ENCODE measurements at regions not wholly inside any gene's neighbourhood (a gene's known extent, or its start where the extent isn't known, plus 50 kb on each side); places are given as distances from the start of the nearest gene placed in this dataset.

GRCh38 chr11:69358398-69359020 lies 64.6 kb downstream of the MYEOV start:
- TF ChIP-seq SUZ12 (IDR thresholded peaks at IDR 0.05; ENCODE audit: extremely low read depth, insufficient read depth, insufficient read length) (no peak), YY1 (IDR thresholded peaks at IDR 0.05; ENCODE audit: insufficient read depth, insufficient read length) (no peak)

Measured in NT2/D1 (cell line).